Coronary artery (tissue), 2 donors: ENCODE measurements at regions not wholly inside any gene's neighbourhood (a gene's known extent, or its start where the extent isn't known, plus 50 kb on each side); places are given as distances from the start of the nearest gene placed in this dataset.
A peak's percentile ranks its signal among the peaks of the same experiment; 100 is the strongest.

Source experiments
- DNase-seq: peaks from one replicate; pipeline ENCODE4 v3.0.0-alpha.2; 2017; ENCODE audit warnings: low spot score
- H3K27ac ChIP-seq, 2 donors: fragments of 200-600 bp; sonication (generic); one replicate each; pipeline ENCODE4 v1.5.1; 2016 to 2019
- H3K4me3 ChIP-seq: fragments of 200-600 bp; sonication (generic); 2 replicates; pipeline ENCODE4 v1.5.1; 2016; ENCODE audit warnings: mild to moderate bottlenecking, moderate library complexity
- CTCF ChIP-seq: fragments of 200-600 bp; sonication (generic); IDR thresholded peaks from one replicate; pipeline ENCODE4 v1.5.1; 2019; ENCODE audit warnings: antibody characterized with exemption

GRCh38 chr20:6397115-6397514 is 274.3 kb upstream of the FERMT1 start:
- TF ChIP-seq CTCF: no peak

GRCh38 chr20:6395695-6396094 is 272.9 kb upstream of the FERMT1 start:
- no peak overlapping the region for H3K4me3 ChIP-seq
- no peak for TF ChIP-seq CTCF
- DNase-seq: no peak
- no peak overlapping the region for H3K27ac ChIP-seq

More at GRCh38 chr20:6397115-6397514, 274.3 kb upstream of the FERMT1 start:
- Histone ChIP-seq H3K4me3 (no peak overlapping the region), H3K27ac (no peak overlapping the region)
- DNase-seq: no peak

GRCh38 chr20:6388671-6389197 is 265.9 kb upstream of the FERMT1 start:
- no peak for TF ChIP-seq CTCF
- H3K4me3 ChIP-seq: no peak overlapping the region
- no peak for DNase-seq
- H3K27ac ChIP-seq: no peak overlapping the region

- Histone ChIP-seq H3K27ac (no peak overlapping the region), H3K4me3 (no peak overlapping the region)
- no peak for DNase-seq
- no peak for TF ChIP-seq CTCF
Measured at GRCh38 chr20:6384956-6385486, 262.2 kb upstream of the FERMT1 start.

GRCh38 chr20:6384380-6384779 is 261.6 kb upstream of the FERMT1 start:
- DNase-seq: no peak
- TF ChIP-seq CTCF: no peak
- Histone ChIP-seq H3K27ac (no peak overlapping the region), H3K4me3 (no peak overlapping the region)

- no peak overlapping the region for H3K27ac ChIP-seq
- TF ChIP-seq CTCF: peak; percentile 30
- DNase-seq: no peak
- no peak overlapping the region for H3K4me3 ChIP-seq
Measured at GRCh38 chr20:6381887-6382286, 259.1 kb upstream of the FERMT1 start.

- no peak for DNase-seq
- TF ChIP-seq CTCF: no peak
- no peak overlapping the region for H3K27ac ChIP-seq
- no peak overlapping the region for H3K4me3 ChIP-seq
Measured at GRCh38 chr20:6362245-6362644, 239.4 kb upstream of the FERMT1 start.
